Mononuclear cell (primary cell): ENCODE measurements at regions not wholly inside any gene's neighbourhood (a gene's known extent, or its start where the extent isn't known, plus 50 kb on each side); places are given as distances from the start of the nearest gene placed in this dataset.
"Not testable (repeated sequence)": the region's sequence is repeated elsewhere in the genome, so short reads cannot be mapped to it uniquely, and the experiment has no call there.

Experiments used
- H3K27me3 ChIP-seq: 2 replicates; pipeline ENCODE4 v1.6.0; 2011; ENCODE audit warnings: low read length, control low read depth; ENCODE audit not compliant: insufficient read depth
- H3K4me1 ChIP-seq: 2 replicates; pipeline ENCODE4 v1.5.1; 2011; ENCODE audit warnings: mild to moderate bottlenecking, low read length, control low read depth; ENCODE audit not compliant: insufficient read depth
- H3K4me3 ChIP-seq: 2 replicates; pipeline ENCODE4 v1.5.1; 2011; ENCODE audit warnings: mild to moderate bottlenecking, low read length, moderate library complexity
- H3K9me3 ChIP-seq: 2 replicates; pipeline ENCODE4 v1.5.1; 2011; ENCODE audit warnings: low read depth, mild to moderate bottlenecking, control low read depth, low read length

- not testable (repeated sequence) for H3K4me3 ChIP-seq, H3K9me3 ChIP-seq, H3K27me3 ChIP-seq, H3K4me1 ChIP-seq
These were observed 293.0 kb upstream of the PLGLB1 start for GRCh38 chr2:87314622-87315021.

DNA sequence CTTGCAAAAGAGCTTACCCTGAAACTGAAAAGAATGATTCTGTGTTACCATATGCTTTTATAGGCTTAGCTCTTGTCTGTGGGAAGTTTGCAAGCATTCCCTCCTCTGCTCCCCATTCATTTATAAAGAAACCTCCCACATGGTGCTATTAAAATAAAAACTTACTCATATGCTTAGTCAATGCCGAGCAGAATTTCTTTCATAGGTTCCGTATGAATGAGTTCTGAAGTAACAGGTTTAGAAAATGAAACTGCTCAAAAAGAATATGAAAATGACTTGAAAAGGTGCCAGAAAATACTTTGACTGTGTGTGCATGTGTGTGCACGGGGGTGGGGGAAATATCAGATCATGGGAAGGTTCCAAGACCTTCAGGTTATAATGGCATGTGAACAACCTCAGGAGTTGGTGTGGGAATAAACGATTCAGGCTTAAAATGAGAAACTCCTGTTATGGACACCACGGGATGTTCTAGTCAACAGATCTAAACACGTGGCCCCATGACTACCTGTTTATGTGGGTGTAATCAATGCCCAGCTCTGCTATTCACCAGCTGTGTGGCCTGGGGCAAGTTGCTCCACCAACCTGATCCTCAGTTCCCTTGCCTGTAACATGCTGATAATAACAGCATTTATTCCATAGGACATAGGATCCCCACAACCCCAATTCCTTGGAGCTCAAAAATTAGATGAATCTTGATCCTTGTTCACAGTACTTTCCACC lies 293.7 kb upstream of the PLGLB1 start:
- H3K4me3 ChIP-seq, H3K27me3 ChIP-seq, H3K4me1 ChIP-seq, H3K9me3 ChIP-seq: not testable (repeated sequence)

GRCh38 chr2:87317193-87317592 lies 295.5 kb upstream of the PLGLB1 start:
- H3K4me3 ChIP-seq, H3K4me1 ChIP-seq, H3K9me3 ChIP-seq, H3K27me3 ChIP-seq: not testable (repeated sequence)

DNA sequence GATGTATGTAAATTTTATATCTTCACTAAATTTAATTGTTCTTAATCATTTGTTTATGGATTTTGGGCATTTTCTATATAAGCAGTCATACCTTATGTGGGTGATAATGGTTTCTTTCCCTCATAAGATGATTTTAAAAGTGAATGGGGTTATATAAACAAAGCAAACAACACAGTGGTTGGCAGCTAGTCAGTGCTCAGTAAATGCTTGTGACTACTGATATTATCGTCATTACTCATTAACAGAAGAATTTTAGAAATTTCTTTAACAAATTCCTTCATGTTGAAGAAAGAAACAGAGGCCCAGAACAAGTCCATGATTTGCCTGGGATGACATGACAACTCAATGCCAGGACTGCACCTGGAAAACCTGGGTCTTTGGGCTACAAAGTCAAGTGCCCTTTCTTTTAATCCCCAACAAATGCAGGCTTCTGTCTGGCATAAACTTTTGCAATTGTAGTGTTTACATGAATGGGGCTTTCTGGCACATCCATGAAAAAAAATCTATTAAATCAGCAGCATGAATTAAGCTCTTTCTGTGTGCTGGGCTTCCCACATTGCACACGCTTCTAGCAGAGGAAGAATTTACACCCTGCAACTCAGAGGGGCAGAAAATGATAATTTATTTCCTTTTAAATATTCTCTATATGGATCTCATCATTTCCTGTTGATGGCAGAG lies 297.3 kb upstream of the PLGLB1 start:
- H3K27me3 ChIP-seq, H3K4me1 ChIP-seq, H3K9me3 ChIP-seq: not testable (repeated sequence)

GRCh38 chr2:87319705-87320104 lies 298.1 kb upstream of the PLGLB1 start:
- not testable (repeated sequence) for H3K27me3 ChIP-seq, H3K9me3 ChIP-seq, H3K4me3 ChIP-seq, H3K4me1 ChIP-seq

More for the DNA sequence above, 297.3 kb upstream of the PLGLB1 start:
- not testable (repeated sequence) for H3K4me3 ChIP-seq

DNA sequence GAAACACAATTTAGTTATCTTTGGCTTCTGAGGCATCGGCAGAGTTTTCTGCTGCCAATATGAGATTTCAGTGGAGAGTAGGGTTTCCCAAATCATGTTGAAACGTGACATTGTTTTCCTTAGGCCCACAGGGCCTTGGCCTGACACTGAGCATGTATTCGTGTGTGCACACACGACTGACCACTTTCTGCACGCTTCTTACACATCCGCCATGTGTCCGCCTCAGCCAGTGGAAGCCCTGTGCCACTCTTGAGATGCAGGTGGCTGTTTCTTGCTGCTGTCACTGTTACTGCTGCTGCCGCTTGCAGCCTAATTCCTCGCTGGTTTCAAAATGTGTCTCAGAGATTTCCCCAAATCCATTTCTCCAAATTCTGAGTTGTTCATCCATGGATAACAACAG lies 299.6 kb upstream of the PLGLB1 start:
- H3K4me1 ChIP-seq, H3K9me3 ChIP-seq, H3K4me3 ChIP-seq, H3K27me3 ChIP-seq: not testable (repeated sequence)

DNA sequence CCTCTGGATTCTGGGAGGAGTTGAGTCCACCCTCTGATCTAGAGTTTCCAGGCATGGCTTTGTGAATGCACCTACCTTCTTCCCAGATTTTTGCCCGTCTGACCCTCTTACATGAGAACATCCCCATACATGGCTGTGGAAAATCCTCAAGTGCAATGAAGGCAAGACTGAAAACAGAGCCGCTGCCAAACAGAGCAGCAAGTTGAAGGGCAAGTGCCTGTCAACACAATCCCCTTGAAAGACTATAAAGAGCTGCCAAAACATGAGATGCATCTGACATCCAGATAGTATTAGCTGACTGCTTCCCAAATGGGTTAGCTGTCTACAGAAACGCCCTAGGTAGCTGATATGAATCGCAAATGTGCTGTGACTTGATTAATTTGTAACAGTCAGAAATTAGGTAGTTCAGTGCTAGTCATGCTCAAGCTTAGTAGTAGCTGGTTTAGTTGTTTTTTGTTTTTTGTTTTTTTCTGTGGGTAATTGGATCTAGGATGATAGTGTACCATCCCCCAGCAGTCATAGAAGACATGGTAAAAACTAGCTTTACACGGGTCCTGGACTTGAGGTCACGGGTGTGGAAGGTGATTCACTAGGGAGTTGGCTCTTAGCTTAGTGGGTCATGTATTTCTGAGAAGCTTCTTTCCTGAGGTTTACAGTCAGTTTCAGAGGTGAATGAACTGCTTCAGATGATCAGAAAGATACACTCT lies 302.8 kb upstream of the PLGLB1 start:
- H3K9me3 ChIP-seq, H3K4me1 ChIP-seq, H3K4me3 ChIP-seq, H3K27me3 ChIP-seq: not testable (repeated sequence)

DNA sequence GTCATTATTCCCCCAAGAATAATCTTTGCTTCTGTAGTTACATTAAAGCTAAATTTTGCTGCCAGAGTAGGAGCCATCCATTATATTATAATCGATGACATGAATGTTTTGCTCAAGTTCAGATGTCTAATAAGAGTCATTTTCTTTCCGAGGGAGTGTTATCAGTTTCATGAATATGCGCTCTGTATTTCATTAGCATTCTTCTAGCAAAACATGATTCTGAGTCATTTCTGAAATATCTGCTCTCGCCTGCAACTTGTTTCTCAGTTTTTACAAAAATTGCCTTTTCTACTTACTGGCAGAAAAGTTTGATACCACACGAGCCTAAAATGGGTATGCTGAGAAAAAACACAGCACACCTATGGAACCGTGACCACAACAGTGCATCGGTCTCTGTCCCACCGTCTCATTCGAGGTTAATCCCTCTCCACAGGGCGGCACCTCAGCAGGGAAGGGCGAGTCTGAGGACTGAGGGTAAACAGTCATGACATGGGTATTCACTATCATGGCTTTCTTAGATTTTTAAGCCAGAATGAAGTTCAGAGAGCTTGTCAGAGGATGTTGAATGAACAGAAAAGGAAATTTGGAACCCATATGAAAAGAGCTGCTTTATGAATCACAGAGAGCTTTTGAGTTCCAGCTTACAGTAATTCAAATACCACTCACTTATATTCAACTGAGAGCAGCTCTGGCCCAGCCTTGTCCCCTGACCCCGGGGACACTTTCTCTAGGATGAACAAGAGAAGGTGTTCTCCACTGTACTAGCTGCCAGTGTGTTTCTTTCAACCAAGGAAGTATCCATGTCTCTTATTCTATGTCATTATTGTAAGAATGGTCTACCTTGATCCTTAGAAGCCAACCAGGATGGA lies 303.6 kb upstream of the PLGLB1 start:
- not testable (repeated sequence) for H3K4me3 ChIP-seq, H3K9me3 ChIP-seq, H3K27me3 ChIP-seq, H3K4me1 ChIP-seq

DNA sequence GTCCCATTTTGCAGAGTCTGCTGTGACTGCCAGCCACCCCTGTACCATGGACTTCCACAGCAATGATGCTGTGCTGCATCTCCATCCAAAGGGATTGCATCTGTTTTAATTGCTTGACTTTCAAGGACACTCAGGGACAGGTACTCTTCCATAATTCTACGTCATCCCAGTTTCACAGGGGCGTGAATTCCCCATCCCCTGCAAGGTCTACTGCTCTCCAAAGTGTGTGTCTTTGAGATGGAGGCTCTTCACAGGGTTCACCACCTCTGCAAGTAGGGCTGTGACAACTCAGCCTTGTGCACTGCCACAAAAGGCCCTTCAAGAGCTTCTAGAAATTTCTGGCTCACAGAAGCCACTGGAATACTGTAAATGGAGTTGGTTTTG lies 304.3 kb upstream of the PLGLB1 start:
- H3K9me3 ChIP-seq, H3K27me3 ChIP-seq, H3K4me3 ChIP-seq, H3K4me1 ChIP-seq: not testable (repeated sequence)

DNA sequence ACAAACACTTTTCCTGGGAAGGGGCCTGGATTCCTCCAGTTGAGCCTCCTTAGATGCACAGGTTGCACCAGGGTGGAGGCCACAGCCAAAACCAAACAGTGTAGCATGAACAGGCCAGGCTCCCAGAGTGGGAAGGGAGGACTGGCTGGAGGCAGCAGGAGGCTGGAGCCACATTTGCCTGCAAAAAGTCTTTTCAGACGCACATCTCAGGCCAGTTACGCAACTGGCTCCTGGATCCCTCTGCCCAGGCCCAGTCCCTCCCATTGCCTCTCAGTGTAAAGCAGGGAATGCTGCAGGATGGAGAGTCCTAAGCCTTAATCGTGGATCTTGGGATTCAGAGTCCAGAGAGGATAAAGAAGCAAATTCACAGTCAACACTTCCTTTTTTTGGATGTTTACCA lies 305.1 kb upstream of the PLGLB1 start:
- H3K27me3 ChIP-seq, H3K4me1 ChIP-seq, H3K9me3 ChIP-seq, H3K4me3 ChIP-seq: not testable (repeated sequence)

- not testable (repeated sequence) for H3K4me1 ChIP-seq, H3K9me3 ChIP-seq, H3K27me3 ChIP-seq, H3K4me3 ChIP-seq
These were observed 306.2 kb upstream of the PLGLB1 start for GRCh38 chr2:87327648-87328371.

- H3K9me3 ChIP-seq, H3K27me3 ChIP-seq, H3K4me1 ChIP-seq: not testable (repeated sequence)
These were observed 307.9 kb upstream of the PLGLB1 start for GRCh38 chr2:87329529-87329928.

GRCh38 chr2:87330486-87330885 lies 308.8 kb upstream of the PLGLB1 start:
- H3K27me3 ChIP-seq, H3K4me1 ChIP-seq, H3K9me3 ChIP-seq, H3K4me3 ChIP-seq: not testable (repeated sequence)

More at GRCh38 chr2:87329529-87329928, 307.9 kb upstream of the PLGLB1 start:
- H3K4me3 ChIP-seq: not testable (repeated sequence)

- H3K9me3 ChIP-seq, H3K27me3 ChIP-seq, H3K4me1 ChIP-seq, H3K4me3 ChIP-seq: not testable (repeated sequence)
These were observed 310.4 kb upstream of the PLGLB1 start for GRCh38 chr2:87331940-87332583.
